K562 (cell line): ENCODE measurements at regions not wholly inside any gene's neighbourhood (a gene's known extent, or its start where the extent isn't known, plus 50 kb on each side); places are given as distances from the start of the nearest gene placed in this dataset.

Experiments
- ATAC-seq: fragments of 200-7000 bp; cut with Tn5 transposase; 3 replicates; pipeline ENCODE4 v1.9.1; 2020; ENCODE audit warnings: moderate library complexity
- BruUV-seq: library from RNA; stranded (reverse); fragments of 400-500 nt; replicated peaks from 2 replicates; lab custom pipeline; 2021; lab: Mats Ljungman, UMichigan
- CTCF ChIA-PET: fragments of 300-600 bp; formaldehyde crosslinking; extraction: SDS; loops from one replicate; lab custom pipeline; 2021; ENCODE audit warnings: low intra/inter-chr PET ratio; lab: Yijun Ruan, JAX
- POLR2A ChIA-PET: fragments of 300-600, 350-650 bp; sonication (Branson Sonifier 250); formaldehyde crosslinking; extraction: SDS; loops from one replicate; lab custom pipeline; 2021; ENCODE audit warnings: antibody characterized with exemption, inconsistent platforms; lab: Yijun Ruan, JAX
- DNase-seq, 4 experiments: peaks; one replicate each; pipeline versions ENCODE4 v3.0.0 to v3.0.0-alpha.2; 2011 to 2018; ENCODE audit warnings: low spot score in 3 of 4, mixed read lengths in 3 of 4; ENCODE audit errors: extremely low read depth in 1 of 4
- FAIRE-seq: peaks from 2 replicates; lab custom pipeline; 2011; peaks lifted over from hg19 to GRCh38; lab: Jason Lieb, UNC
- H2AFZ ChIP-seq: 2 replicates; pipeline ENCODE4 v1.6.0; 2011; ENCODE audit warnings: low read depth, low read length, control low read depth, inconsistent platforms
- H3K27ac ChIP-seq: fragments of 200-600 bp; 3 replicates; pipeline ENCODE4 v1.8.0; 2011; ENCODE audit warnings: low read depth, mild to moderate bottlenecking, control low read depth, inconsistent platforms, low read length, moderate library complexity, mixed read lengths; ENCODE audit errors: extremely low read depth
- H3K27me3 ChIP-seq, 2 experiments: fragments of 300-600 bp in 1 of 2; 2 replicates in 1 of 2; 3 replicates in 1 of 2; pipeline versions ENCODE4 v1.6.0 to v1.8.0; 2011; ENCODE audit warnings: inconsistent platforms in 2 of 2, low read length in 2 of 2, mild to moderate bottlenecking in 1 of 2, mixed read lengths in 1 of 2, moderate library complexity in 1 of 2; ENCODE audit not compliant: control insufficient read depth in 2 of 2, insufficient read depth in 2 of 2
- H3K36me3 ChIP-seq: fragments of 300-600 bp; 3 replicates; pipeline ENCODE4 v1.8.0; 2011; ENCODE audit warnings: mild to moderate bottlenecking, low read length, inconsistent platforms; ENCODE audit not compliant: control insufficient read depth, insufficient read depth
- H3K4me1 ChIP-seq, 2 experiments: fragments of 200-600 bp in 1 of 2; replicated peaks in 1 of 2; 2 replicates in 1 of 2; 3 replicates in 1 of 2; pipeline versions ENCODE4 v1.5.1 to v1.8.0; 2011; ENCODE audit warnings: inconsistent platforms in 2 of 2, low read length in 2 of 2, mild to moderate bottlenecking in 1 of 2, mixed read lengths in 1 of 2, moderate library complexity in 1 of 2; ENCODE audit not compliant: control insufficient read depth in 2 of 2, insufficient read depth in 2 of 2
- H3K4me2 ChIP-seq: 2 replicates; pipeline ENCODE4 v1.6.1; 2011; ENCODE audit warnings: low read length, control low read depth, inconsistent platforms, mixed read lengths; ENCODE audit not compliant: insufficient read depth
- H3K4me3 ChIP-seq: fragments of 200-600 bp; sonication (generic), shearing (Covaris generic); 2 replicates; pipeline ENCODE4 v1.5.1; 2016; ENCODE audit warnings: control low read depth, inconsistent platforms
- H3K79me2 ChIP-seq: fragments of 200-600 bp; 3 replicates; pipeline ENCODE4 v1.8.0; 2011; ENCODE audit warnings: low read length, inconsistent platforms; ENCODE audit not compliant: control insufficient read depth, insufficient read depth
- H3K9ac ChIP-seq, 2 experiments: 2 replicates each; pipeline versions ENCODE4 v1.6.0 to v1.6.1; 2011; ENCODE audit warnings: low read depth in 2 of 2, low read length in 2 of 2, control low read depth in 1 of 2, inconsistent platforms in 1 of 2, mild to moderate bottlenecking in 1 of 2, mixed read lengths in 1 of 2; ENCODE audit not compliant: insufficient read depth in 1 of 2
- H3K9me1 ChIP-seq: one replicate; pipeline ENCODE4 v1.6.0; 2011; ENCODE audit warnings: inconsistent platforms, mild to moderate bottlenecking, low read length, moderate library complexity; ENCODE audit not compliant: control insufficient read depth, insufficient read depth
- H3K9me3 ChIP-seq: replicated peaks from 2 replicates; pipeline ENCODE4 v1.5.1; 2011; ENCODE audit warnings: low read depth, low read length, inconsistent platforms; ENCODE audit not compliant: control insufficient read depth, insufficient read depth
- H4K20me1 ChIP-seq: replicated peaks from 2 replicates; pipeline ENCODE4 v1.6.1; 2011; ENCODE audit warnings: low read length, inconsistent platforms, mixed read lengths; ENCODE audit not compliant: control insufficient read depth, insufficient read depth
- ATF1 ChIP-seq, 2 experiments: fragments of 450-650 bp in 1 of 2; IDR thresholded peaks; 2 replicates each; pipeline ENCODE4 v1.6.1; 2016; ENCODE audit warnings: missing compliant biosample characterization in 1 of 2, missing genetic modification characterization in 1 of 2
- BDP1 ChIP-seq: IDR thresholded peaks from 3 replicates; pipeline ENCODE4 v1.6.1; 2011; ENCODE audit not compliant: insufficient read length, insufficient read depth
- FOXP1 ChIP-seq: sonication (generic); formaldehyde crosslinking; IDR thresholded peaks from 2 replicates; pipeline ENCODE4 v1.8.0; 2022; ENCODE audit warnings: mild to moderate bottlenecking, missing genetic modification reagents
- HDGF ChIP-seq: fragments of 450-650 bp; IDR thresholded peaks from 2 replicates; pipeline ENCODE4 v1.6.1; 2016
- MAFK ChIP-seq: IDR thresholded peaks from 2 replicates; pipeline ENCODE4 v1.6.1; 2011; ENCODE audit warnings: low read length, improper control_type of control experiment
- MCM3 ChIP-seq: fragments of 450-650 bp; IDR thresholded peaks from 2 replicates; pipeline ENCODE4 v1.6.1; 2016
- NCOA1 ChIP-seq: fragments of 450-650 bp; IDR thresholded peaks from 2 replicates; pipeline ENCODE4 v1.6.1; 2016; ENCODE audit warnings: low read depth
- POU5F1 ChIP-seq: fragments of 150-350 bp; IDR thresholded peaks from 2 replicates; pipeline ENCODE4 v1.6.1; 2014; ENCODE audit warnings: borderline replicate concordance, low read length, low read depth, mild to moderate bottlenecking; ENCODE audit not compliant: partially characterized antibody
- RBM22 ChIP-seq: fragments of 200-400 bp; formaldehyde crosslinking; IDR thresholded peaks from 2 replicates; pipeline ENCODE4 v1.6.1; 2018; ENCODE audit warnings: low read length, low read depth; ENCODE audit not compliant: poor library complexity, severe bottlenecking
- SMARCB1 ChIP-seq: IDR thresholded peaks from 2 replicates; pipeline ENCODE4 v1.6.1; 2011; ENCODE audit warnings: improper control_type of control experiment, low read depth; ENCODE audit not compliant: insufficient read length
- ZNF165 ChIP-seq: fragments of 250-450 bp; sonication (Bioruptor Pico); IDR thresholded peaks from 2 replicates; pipeline ENCODE4 v1.4.0; 2020; ENCODE audit warnings: borderline replicate concordance
- ZNF311 ChIP-seq: fragments of 250-450 bp; sonication (Bioruptor Pico); IDR thresholded peaks from 2 replicates; pipeline ENCODE4 v1.4.0; 2020; ENCODE audit warnings: mild to moderate bottlenecking, moderate library complexity
- ZNF444 ChIP-seq: fragments of 250-450 bp; sonication (Bioruptor Pico); IDR thresholded peaks from 2 replicates; pipeline ENCODE4 v1.4.0; 2020; ENCODE audit warnings: mild to moderate bottlenecking, moderate library complexity
- ZNF551 ChIP-seq: fragments of 250-450 bp; sonication (Bioruptor Pico); IDR thresholded peaks from 2 replicates; pipeline ENCODE4 v1.5.0; 2021; ENCODE audit warnings: mild to moderate bottlenecking, moderate library complexity
- WGBS: fragments of 100-300 bp; shearing (Covaris generic); methylation state at CpG from one replicate; pipeline ENCODE4 v1.1.6; 2016; ENCODE audit warnings: low coverage, mixed read lengths; ENCODE audit not compliant: insufficient coverage; ENCODE audit errors: missing lambda C conversion rate; 5-methylcytosine and 5-hydroxymethylcytosine counted together
- in situ Hi-C: fragments of 300-500 bp; cut with MboI; formaldehyde crosslinking; loops from 4 replicates; pipeline ENCODE4 v1.15.0; 2018; ENCODE audit warnings: inconsistent platforms, mixed read lengths
- intact Hi-C: fragments of 100-400 bp; cut with micrococcal nuclease; formaldehyde crosslinking; loops from 2 replicates; pipeline ENCODE4 v1.14.2; 2022
- TF ChIP-seq, protein P1 (sequence below): sonication (generic); formaldehyde crosslinking; IDR thresholded peaks from 2 replicates; pipeline ENCODE4 v1.8.0; 2022; ENCODE audit warnings: missing genetic modification reagents, mild to moderate bottlenecking, moderate library complexity, borderline replicate concordance
- TF ChIP-seq, protein P2 (sequence below): sonication (generic); formaldehyde crosslinking; IDR thresholded peaks from 2 replicates; pipeline ENCODE4 v1.8.0; 2022; ENCODE audit warnings: mild to moderate bottlenecking, missing genetic modification reagents
- TF ChIP-seq, protein P3 (sequence below): fragments of 200-800 bp; sonication (Bioruptor generic); IDR thresholded peaks from 2 replicates; pipeline ENCODE4 v1.6.1; 2017; ENCODE audit warnings: missing genetic modification characterization, missing compliant biosample characterization

DNA sequence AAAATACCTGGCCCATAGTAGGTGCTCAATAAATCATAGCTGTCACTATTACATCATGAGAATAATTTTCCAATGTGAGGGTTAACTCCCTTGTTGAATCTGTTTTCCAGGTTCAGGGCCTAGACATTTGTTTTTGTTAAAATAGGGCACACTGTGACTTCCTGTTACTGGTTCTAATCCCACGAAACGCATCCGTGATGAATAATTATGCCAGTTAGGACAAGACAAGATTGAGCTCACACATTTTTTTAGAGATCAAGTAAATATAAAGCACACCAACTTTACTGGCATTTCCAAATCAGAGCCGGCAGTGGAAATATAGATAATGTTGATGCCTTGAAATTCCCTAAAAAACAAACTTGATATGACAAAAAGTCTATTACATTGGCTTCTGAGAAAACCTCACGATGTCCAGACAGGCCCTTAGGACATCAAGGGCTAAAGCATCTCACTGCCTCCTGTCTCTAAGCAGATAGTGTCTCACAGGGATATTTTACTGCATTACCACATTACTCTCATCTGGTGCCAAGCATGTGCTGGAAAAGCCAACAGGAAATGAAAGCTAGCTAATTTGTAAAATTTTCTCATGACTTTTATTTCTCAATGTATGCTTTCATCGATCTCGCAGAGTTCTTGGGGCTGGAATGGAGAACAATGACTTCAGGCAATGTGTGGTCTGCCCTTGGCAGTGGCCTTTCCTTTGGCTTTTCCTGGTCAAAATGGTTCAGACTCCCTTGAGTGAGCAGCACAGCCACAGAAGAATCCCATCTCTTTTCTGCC lies 414.3 kb upstream of the PAPPA start:
- DNase-seq, result no peak
- no peaks in the 10 kb centered on the region for H3K9me3 ChIP-seq
- H3K79me2 ChIP-seq, result no peaks in the 10 kb centered on the region
- no peaks in the 10 kb centered on the region for H3K9me1 ChIP-seq
- H2AFZ ChIP-seq, result no peak overlapping the region
- H3K9ac ChIP-seq, result no peak overlapping the region
- BruUV-seq, result no TSS peak
- H3K4me3 ChIP-seq, result no peak overlapping the region
- H4K20me1 ChIP-seq, result no peaks in the 10 kb centered on the region
- no peaks in the 10 kb centered on the region for H3K4me1 ChIP-seq
- 1% methylated on average over 7 of the region's 7 CpGs for WGBS
- no peak overlapping the region for H3K27ac ChIP-seq
- FAIRE-seq, result no peak
- no peak overlapping the region for H3K4me2 ChIP-seq
- intact Hi-C loops, result no loop called here
- ATAC-seq, result no peak
- POLR2A ChIA-PET, result no interaction called here
- TF ChIP-seq NCOA1 (no peak), ZNF165 (CRISPR knock-in tag) (no peak), SMARCB1 (no peak), BDP1 (no peak), ZNF311 (CRISPR knock-in tag) (no peak), RBM22 (no peak), MAFK (no peak), HDGF (no peak), ZNF551 (CRISPR knock-in tag) (no peak), ZNF444 (no peak), MCM3 (no peak), FOXP1 (no peak), ATF1 (CRISPR knock-in tag; IDR thresholded peaks at IDR 0.05) (no peak), ATF1 (tag; IDR thresholded peaks at IDR 0.05) (no peak), POU5F1 (no peak)
- TF ChIP-seq, protein P1, sequence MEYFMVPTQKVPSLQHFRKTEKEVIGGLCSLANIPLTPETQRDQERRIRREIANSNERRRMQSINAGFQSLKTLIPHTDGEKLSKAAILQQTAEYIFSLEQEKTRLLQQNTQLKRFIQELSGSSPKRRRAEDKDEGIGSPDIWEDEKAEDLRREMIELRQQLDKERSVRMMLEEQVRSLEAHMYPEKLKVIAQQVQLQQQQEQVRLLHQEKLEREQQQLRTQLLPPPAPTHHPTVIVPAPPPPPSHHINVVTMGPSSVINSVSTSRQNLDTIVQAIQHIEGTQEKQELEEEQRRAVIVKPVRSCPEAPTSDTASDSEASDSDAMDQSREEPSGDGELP (CRISPR knock-in tag), result no peak
- TF ChIP-seq, protein P2, sequence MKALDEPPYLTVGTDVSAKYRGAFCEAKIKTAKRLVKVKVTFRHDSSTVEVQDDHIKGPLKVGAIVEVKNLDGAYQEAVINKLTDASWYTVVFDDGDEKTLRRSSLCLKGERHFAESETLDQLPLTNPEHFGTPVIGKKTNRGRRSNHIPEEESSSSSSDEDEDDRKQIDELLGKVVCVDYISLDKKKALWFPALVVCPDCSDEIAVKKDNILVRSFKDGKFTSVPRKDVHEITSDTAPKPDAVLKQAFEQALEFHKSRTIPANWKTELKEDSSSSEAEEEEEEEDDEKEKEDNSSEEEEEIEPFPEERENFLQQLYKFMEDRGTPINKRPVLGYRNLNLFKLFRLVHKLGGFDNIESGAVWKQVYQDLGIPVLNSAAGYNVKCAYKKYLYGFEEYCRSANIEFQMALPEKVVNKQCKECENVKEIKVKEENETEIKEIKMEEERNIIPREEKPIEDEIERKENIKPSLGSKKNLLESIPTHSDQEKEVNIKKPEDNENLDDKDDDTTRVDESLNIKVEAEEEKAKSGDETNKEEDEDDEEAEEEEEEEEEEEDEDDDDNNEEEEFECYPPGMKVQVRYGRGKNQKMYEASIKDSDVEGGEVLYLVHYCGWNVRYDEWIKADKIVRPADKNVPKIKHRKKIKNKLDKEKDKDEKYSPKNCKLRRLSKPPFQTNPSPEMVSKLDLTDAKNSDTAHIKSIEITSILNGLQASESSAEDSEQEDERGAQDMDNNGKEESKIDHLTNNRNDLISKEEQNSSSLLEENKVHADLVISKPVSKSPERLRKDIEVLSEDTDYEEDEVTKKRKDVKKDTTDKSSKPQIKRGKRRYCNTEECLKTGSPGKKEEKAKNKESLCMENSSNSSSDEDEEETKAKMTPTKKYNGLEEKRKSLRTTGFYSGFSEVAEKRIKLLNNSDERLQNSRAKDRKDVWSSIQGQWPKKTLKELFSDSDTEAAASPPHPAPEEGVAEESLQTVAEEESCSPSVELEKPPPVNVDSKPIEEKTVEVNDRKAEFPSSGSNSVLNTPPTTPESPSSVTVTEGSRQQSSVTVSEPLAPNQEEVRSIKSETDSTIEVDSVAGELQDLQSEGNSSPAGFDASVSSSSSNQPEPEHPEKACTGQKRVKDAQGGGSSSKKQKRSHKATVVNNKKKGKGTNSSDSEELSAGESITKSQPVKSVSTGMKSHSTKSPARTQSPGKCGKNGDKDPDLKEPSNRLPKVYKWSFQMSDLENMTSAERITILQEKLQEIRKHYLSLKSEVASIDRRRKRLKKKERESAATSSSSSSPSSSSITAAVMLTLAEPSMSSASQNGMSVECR, result no peak
- TF ChIP-seq, protein P3, sequence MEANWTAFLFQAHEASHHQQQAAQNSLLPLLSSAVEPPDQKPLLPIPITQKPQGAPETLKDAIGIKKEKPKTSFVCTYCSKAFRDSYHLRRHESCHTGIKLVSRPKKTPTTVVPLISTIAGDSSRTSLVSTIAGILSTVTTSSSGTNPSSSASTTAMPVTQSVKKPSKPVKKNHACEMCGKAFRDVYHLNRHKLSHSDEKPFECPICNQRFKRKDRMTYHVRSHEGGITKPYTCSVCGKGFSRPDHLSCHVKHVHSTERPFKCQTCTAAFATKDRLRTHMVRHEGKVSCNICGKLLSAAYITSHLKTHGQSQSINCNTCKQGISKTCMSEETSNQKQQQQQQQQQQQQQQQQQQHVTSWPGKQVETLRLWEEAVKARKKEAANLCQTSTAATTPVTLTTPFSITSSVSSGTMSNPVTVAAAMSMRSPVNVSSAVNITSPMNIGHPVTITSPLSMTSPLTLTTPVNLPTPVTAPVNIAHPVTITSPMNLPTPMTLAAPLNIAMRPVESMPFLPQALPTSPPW (CRISPR knock-in tag), result no peak
- no peaks in the 10 kb centered on the region for H3K27me3 ChIP-seq
- in situ Hi-C loops, result no loop called here
- H3K36me3 ChIP-seq, result no peaks in the 10 kb centered on the region
- CTCF ChIA-PET, result no interaction called here
